Sigmoid colon (tissue), 6 donors: ENCODE measurements at regions not wholly inside any gene's neighbourhood (a gene's known extent, or its start where the extent isn't known, plus 50 kb on each side); places are given as distances from the start of the nearest gene placed in this dataset.

ENCODE experiments used
- DNase-seq: peaks from one replicate; pipeline ENCODE4 v3.0.0-alpha.2; 2019
- H3K27ac ChIP-seq, 4 donors: fragments of 200-600 bp; sonication (generic); one replicate each; pipeline ENCODE4 v1.5.1; 2016 to 2019; ENCODE audit warnings: mild to moderate bottlenecking in 1 of 4
- H3K27me3 ChIP-seq, 3 donors: fragments of 200-600 bp; sonication (generic); one replicate each; pipeline ENCODE4 v1.5.1; 2019; ENCODE audit warnings: mild to moderate bottlenecking in 1 of 3
- H3K36me3 ChIP-seq, 4 donors: fragments of 200-600 bp; sonication (generic); one replicate each; pipeline ENCODE4 v1.5.1; 2016 to 2019
- H3K4me1 ChIP-seq, 4 donors: fragments of 200-600 bp; sonication (generic); one replicate each; pipeline ENCODE4 v1.5.1; 2017 to 2019
- H3K4me3 ChIP-seq, 4 donors: fragments of 200-600 bp; sonication (generic); one replicate each; pipeline ENCODE4 v1.5.1; 2017 to 2019; ENCODE audit warnings: mild to moderate bottlenecking in 2 of 4, moderate library complexity in 1 of 4
- H3K9me3 ChIP-seq, 4 donors: fragments of 200-600 bp in 3 of 4; sonication (generic) in 3 of 4; one replicate each; pipeline versions ENCODE4 v1.5.1 to v1.6.1; 2013 to 2019
- EP300 ChIP-seq, 4 donors: sonication (generic); formaldehyde crosslinking; IDR thresholded peaks; one replicate each; pipeline ENCODE4 v1.6.1; 2017; ENCODE audit warnings: antibody characterized with exemption in 4 of 4
- POLR2A ChIP-seq, 2 donors: fragments of 450-650 bp; IDR thresholded peaks; one replicate each; pipeline ENCODE4 v1.6.1; 2016; ENCODE audit warnings: antibody characterized with exemption in 2 of 2, mild to moderate bottlenecking in 2 of 2, moderate library complexity in 2 of 2
- POLR2AphosphoS5 ChIP-seq, 4 donors: sonication (generic); formaldehyde crosslinking; IDR thresholded peaks; one replicate each; pipeline ENCODE4 v1.6.1; 2017; ENCODE audit warnings: antibody characterized with exemption in 4 of 4
- WGBS, 2 donors: extraction: QIAGEN DNeasy Blood & Tissue Kit; methylation state at CpG; one replicate each; pipeline ENCODE4 v1.1.7; 2013; 5-methylcytosine and 5-hydroxymethylcytosine counted together
- intact Hi-C: fragments of 100-400 bp; cut with DNase I; formaldehyde crosslinking; loops from one replicate; pipeline ENCODE4 v1.15.1; 2023
- TF ChIP-seq, protein P1 (sequence below), 4 experiments: fragments of 450-650 bp in 3 of 4; fragments of 200-600 bp in 1 of 4; IDR thresholded peaks; one replicate each; pipeline ENCODE4 v1.5.1; 2016 to 2019; ENCODE audit warnings: antibody characterized with exemption in 4 of 4, mild to moderate bottlenecking in 3 of 4, moderate library complexity in 2 of 4
- donor health status: healthy with polysubstance abuse.
- donor health status: healthy.

DNA sequence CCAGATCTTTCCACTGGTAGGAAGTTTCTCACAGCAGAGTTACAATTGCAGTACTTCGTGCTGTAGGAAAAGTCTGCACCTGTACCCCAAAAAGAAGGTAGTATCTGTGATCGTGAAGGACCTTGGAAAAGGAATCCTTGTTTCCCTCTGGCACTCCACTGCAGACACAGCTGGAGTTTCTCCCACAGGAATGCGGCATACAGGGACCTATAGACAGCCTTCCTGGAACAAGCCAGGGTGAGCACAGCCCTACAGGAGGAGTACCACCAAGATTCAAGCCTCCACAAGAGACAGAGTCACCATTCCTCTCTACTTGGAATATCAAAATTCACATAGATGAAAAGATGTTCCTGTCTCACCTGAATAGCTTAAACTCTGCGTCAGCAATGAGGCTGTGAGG is 372.4 kb downstream of the CMPK2 start:
- no peaks in the 10 kb centered on the region for H3K9me3 ChIP-seq
- H3K36me3 ChIP-seq, result no peaks in the 10 kb centered on the region
- intact Hi-C loops, result no loop called here
- TF ChIP-seq POLR2A (IDR thresholded peaks at IDR 0.05) (no peak), POLR2AphosphoS5 (IDR thresholded peaks at IDR 0.05) (no peak), EP300 (IDR thresholded peaks at IDR 0.05) (no peak)
- TF ChIP-seq, protein P1, sequence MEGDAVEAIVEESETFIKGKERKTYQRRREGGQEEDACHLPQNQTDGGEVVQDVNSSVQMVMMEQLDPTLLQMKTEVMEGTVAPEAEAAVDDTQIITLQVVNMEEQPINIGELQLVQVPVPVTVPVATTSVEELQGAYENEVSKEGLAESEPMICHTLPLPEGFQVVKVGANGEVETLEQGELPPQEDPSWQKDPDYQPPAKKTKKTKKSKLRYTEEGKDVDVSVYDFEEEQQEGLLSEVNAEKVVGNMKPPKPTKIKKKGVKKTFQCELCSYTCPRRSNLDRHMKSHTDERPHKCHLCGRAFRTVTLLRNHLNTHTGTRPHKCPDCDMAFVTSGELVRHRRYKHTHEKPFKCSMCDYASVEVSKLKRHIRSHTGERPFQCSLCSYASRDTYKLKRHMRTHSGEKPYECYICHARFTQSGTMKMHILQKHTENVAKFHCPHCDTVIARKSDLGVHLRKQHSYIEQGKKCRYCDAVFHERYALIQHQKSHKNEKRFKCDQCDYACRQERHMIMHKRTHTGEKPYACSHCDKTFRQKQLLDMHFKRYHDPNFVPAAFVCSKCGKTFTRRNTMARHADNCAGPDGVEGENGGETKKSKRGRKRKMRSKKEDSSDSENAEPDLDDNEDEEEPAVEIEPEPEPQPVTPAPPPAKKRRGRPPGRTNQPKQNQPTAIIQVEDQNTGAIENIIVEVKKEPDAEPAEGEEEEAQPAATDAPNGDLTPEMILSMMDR (IDR thresholded peaks at IDR 0.05), result no peak
- no peak overlapping the region for H3K4me3 ChIP-seq
- no peak for DNase-seq
- WGBS, 2 donors, result 75 to 93% methylated on average over 4 of the region's 4 CpGs
- no peaks in the 10 kb centered on the region for H3K4me1 ChIP-seq
- no peak overlapping the region for H3K27ac ChIP-seq
- H3K27me3 ChIP-seq, result no peaks in the 10 kb centered on the region

GRCh38 chr2:6493669-6494068 is 372.0 kb downstream of the CMPK2 start:
- 83 to 84% methylated on average over 1 of the region's 1 CpG for WGBS, 2 donors
- Histone ChIP-seq H3K4me1 (no peaks in the 10 kb centered on the region), H3K9me3 (no peaks in the 10 kb centered on the region), H3K4me3 (no peak overlapping the region), H3K36me3 (no peaks in the 10 kb centered on the region), H3K27ac (no peak overlapping the region), H3K27me3 (no peaks in the 10 kb centered on the region)
- TF ChIP-seq POLR2A (IDR thresholded peaks at IDR 0.05) (no peak), EP300 (IDR thresholded peaks at IDR 0.05) (no peak), POLR2AphosphoS5 (IDR thresholded peaks at IDR 0.05) (no peak)
- TF ChIP-seq, protein P1 (IDR thresholded peaks at IDR 0.05), result no peak
- intact Hi-C loops, result no loop called here
- DNase-seq, result no peak

DNA sequence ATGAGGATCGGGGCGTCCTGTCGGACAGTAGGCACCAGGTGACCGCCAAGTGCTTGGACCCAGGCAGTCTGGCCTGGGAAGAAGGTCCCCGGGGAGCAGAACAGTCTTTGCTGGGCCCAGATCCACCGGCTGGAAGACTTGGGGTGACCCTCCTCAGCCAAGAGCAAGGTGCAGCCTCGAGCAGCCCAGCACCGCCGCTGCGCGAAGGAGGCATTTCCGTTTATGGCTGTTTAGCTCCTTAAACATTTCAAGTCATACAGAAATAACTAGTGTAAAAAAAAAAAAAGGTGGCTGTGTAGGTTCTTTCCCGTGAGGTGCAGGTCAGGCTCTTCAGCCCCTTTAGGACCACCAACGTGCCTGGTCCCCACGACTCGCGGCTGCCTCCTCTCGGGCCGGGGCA is 370.2 kb downstream of the CMPK2 start:
- intact Hi-C loops, result no loop called here
- no peak for TF ChIP-seq POLR2A (IDR thresholded peaks at IDR 0.05)
- TF ChIP-seq, protein P1 (IDR thresholded peaks at IDR 0.05), result no peak
- no peak for TF ChIP-seq EP300 (IDR thresholded peaks at IDR 0.05)
- no peak for TF ChIP-seq POLR2AphosphoS5 (IDR thresholded peaks at IDR 0.05)
- Histone ChIP-seq H3K27ac (no peak overlapping the region), H3K36me3 (no peaks in the 10 kb centered on the region), H3K27me3 (no peaks in the 10 kb centered on the region), H3K4me1 (no peaks in the 10 kb centered on the region), H3K9me3 (no peaks in the 10 kb centered on the region), H3K4me3 (no peak overlapping the region)
- no peak for DNase-seq
- WGBS, 2 donors, result 96 to 97% methylated on average over 19 of the region's 19 CpGs

DNA sequence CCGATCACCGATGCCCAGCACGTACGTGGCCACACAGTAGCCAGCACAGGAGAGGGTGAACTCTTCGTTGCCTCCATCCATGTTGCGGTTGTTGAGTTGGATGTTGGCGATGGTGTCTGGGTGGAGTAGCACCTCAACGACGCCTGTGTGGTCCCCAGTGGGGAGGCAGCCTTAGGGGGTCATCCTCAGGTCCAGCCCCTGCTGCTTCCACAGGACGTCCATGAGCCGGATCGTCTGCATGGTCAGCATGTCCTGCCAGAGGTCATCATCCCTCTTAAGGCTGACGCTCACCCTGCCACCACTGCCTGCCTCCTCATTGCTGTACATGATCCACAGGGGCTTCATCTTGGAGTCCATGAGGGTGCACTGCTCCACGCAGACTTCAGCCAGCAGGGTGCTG is 369.3 kb downstream of the CMPK2 start:
- H3K27me3 ChIP-seq, result no peaks in the 10 kb centered on the region
- intact Hi-C loops, result no loop called here
- TF ChIP-seq POLR2A (IDR thresholded peaks at IDR 0.05) (no peak), EP300 (IDR thresholded peaks at IDR 0.05) (no peak), POLR2AphosphoS5 (IDR thresholded peaks at IDR 0.05) (no peak)
- TF ChIP-seq, protein P1 (IDR thresholded peaks at IDR 0.05), result no peak
- no peaks in the 10 kb centered on the region for H3K9me3 ChIP-seq
- no peaks in the 10 kb centered on the region for H3K4me1 ChIP-seq
- H3K4me3 ChIP-seq, result no peak overlapping the region
- H3K36me3 ChIP-seq, result no peaks in the 10 kb centered on the region
- H3K27ac ChIP-seq, result no peak overlapping the region
- no peak for DNase-seq
- WGBS, 2 donors, result 95% methylated on average over 14 of the region's 14 CpGs

GRCh38 chr2:6497048-6497447 is 368.7 kb downstream of the CMPK2 start:
- Histone ChIP-seq H3K36me3 (no peaks in the 10 kb centered on the region), H3K4me1 (no peaks in the 10 kb centered on the region), H3K4me3 (no peak overlapping the region), H3K27ac (no peak overlapping the region), H3K27me3 (no peaks in the 10 kb centered on the region), H3K9me3 (no peaks in the 10 kb centered on the region)
- intact Hi-C loops, result no loop called here
- 19 to 65% methylated on average over 1 of the region's 1 CpG for WGBS, 2 donors
- no peak for TF ChIP-seq EP300 (IDR thresholded peaks at IDR 0.05)
- no peak for TF ChIP-seq POLR2AphosphoS5 (IDR thresholded peaks at IDR 0.05)
- no peak for TF ChIP-seq POLR2A (IDR thresholded peaks at IDR 0.05)
- TF ChIP-seq, protein P1 (IDR thresholded peaks at IDR 0.05), result no peak
- no peak for DNase-seq
